DMS 273 (cell line): ENCODE measurements at regions not wholly inside any gene's neighbourhood (a gene's known extent, or its start where the extent isn't known, plus 50 kb on each side); places are given as distances from the start of the nearest gene placed in this dataset.
"Not testable (repeated sequence)": the region's sequence is repeated elsewhere in the genome, so short reads cannot be mapped to it uniquely, and the experiment has no call there.

Experiments
- DNase-seq: peaks from one replicate; lab custom pipeline; 2025; ENCODE audit not compliant: unreplicated experiment; lab: John Stamatoyannopoulos, UW

DNA sequence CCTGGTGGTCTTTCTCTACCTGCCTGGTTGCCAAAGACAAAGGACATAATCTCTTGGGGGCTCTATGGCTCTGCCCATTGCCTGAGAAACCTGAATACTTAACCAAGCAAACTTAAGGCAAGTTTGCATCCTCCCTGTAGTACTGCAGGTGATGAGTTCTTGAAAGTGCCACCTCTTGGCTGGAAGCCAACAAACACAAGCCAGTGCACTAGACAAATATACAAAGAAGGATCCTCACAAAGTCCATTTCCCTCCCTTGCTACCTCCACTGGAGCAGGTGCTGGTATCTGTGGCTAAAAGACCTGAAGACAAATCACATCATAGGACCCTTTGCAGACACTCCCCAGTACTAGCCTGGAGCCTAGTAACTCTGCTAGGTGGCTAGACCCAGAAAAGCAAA is 772.3 kb downstream of the SI start:
- DNase-seq: no peak

DNA sequence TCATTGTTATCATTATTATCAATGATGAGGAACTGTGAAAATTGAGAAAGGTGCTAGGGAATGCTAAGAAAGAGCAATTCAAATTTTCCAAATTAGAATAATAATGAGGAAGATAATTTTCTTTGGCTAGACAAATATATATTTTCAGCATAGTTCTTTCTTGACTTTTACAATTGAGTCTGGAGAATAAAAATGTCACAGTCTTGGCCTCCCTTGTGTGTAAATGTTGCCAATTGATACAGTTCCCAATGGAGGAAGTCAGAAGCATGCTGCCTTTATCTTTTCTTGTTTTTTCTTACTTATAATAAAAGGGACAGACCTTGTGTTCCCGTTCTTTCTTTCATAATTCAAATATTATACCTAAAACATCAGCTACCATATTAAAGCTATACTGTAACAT is 774.4 kb downstream of the SI start:
- no peak for DNase-seq

DNA sequence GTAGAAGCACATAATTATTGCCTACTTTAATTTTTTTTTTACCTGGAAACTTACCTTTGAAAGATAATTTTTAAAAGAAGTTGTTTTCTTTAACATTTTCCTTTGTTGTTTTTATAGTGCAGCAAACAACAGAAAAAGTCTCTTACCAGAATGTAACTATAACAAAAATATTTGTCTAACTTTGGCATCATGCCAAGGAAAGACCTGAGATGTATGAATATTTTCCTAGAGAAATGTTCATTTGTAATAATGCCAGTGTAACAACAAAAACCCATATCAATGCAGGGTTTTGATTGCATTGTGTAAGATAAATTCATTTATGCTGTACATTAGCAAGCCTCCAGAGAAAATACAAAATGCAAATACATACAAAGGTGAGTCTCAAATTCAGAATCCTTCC is 775.7 kb downstream of the SI start:
- DNase-seq: peak; percentile 11

GRCh38 chr3:164291486-164291885 is 786.8 kb downstream of the SI start:
- DNase-seq: not testable (repeated sequence)

DNA sequence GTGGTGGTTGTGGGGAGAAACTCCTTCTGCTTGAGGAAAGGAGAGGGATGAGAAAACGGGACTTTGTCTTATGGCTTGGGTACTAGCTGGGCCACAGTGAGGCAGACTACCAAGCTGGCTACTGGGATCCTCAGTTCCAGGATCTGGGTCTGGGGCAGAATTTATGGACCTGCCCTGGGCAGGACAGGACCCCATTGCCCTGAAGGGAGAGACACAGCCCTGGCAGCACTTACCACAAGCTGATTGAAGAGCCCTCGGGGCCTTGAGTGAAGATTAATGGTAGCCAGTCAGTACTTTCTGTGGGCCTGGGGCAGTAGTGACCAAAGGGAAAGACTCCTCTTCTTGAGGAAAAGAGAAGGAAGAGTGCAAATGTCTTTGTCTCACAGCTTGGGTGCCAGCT is 799.7 kb downstream of the SI start:
- no peak for DNase-seq

DNA sequence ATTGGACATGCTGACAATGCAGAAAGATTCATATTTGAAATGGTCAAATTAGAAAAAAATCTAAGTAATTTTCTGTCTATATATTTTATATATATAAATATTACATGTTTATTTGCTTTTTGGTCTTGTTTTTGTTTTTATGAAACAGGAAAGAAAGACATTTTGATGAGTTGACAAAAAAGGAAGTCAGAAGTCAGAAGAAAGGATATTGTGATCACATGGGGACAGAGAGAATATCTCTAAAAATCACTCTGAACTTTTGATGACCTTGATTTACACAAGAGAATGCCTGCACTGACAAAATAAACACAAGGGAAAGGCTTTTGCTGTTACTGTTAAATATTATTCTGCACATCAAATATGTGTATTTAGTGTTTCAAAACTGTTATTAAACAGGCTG is 811.2 kb downstream of the SI start:
- DNase-seq: no peak

GRCh38 chr3:164250923-164251322 is 827.4 kb downstream of the SI start:
- DNase-seq: no peak

DNA sequence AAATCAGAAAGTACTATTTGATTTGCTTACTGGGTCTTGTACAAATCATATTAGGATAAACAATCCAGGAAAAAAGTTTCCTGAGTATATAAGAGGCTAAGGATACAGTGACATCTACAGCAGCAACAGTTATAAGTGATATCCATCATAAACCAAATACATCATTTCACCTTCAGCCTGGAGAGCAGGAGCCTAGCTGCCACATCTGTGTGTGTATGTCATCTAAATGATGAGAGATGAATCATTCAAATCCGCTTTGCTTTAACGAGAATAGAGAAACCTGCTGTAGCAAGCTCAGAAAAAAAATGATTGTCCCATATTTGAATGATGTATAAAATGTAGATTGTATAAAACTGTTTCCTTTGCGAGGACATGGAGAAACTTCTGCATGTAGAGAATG is 841.4 kb downstream of the SI start:
- no peak for DNase-seq

- no peak for DNase-seq
Observed at GRCh38 chr3:164235289-164236028, 842.8 kb downstream of the SI start.

- DNase-seq: no peak
Observed at GRCh38 chr3:164233951-164234350, 844.3 kb downstream of the SI start.

- DNase-seq: no peak
Observed at GRCh38 chr3:164231718-164232117, 846.6 kb downstream of the SI start.

- DNase-seq: no peak
Observed at GRCh38 chr3:164230385-164231094, 847.8 kb downstream of the SI start.

DNA sequence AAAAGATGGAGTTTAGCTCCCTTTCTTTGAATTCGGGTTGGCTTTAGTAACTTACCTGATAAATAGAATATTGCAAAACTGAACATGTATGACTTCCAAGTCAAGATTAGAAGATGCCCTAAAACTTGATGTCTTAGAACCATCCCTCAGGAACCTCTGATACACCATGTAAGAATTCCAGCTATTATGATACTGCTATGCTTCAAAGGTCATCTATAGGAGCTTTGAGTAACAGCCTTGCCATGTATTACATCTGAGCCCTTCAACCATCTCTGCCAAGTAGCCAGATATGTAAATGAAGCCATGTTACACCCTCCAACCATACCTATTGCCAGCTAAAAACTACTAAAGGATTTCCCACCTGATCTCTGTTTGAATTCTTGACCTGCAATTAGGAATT is 854.2 kb downstream of the SI start:
- DNase-seq: no peak

- peak; percentile 52 for DNase-seq
Observed at GRCh38 chr3:164222197-164222596, 856.1 kb downstream of the SI start.

DNA sequence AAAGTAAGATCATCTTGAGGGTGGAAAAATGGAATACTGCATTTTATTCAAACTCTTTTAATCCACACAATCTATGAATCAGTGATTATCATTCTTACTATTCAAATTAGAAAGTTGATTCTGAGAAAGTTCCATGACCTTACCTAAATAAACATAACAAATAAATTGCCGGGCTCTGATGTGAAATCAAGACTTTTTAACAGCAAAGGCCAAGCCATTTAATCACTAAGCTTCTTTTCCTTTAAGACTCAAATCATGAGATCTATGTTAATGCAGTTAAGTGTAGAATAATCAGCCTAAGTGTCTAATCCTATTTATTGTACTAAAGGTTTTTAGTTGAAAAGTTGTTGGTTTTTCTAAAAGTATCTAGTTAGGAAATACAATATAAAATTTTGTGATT is 857.0 kb downstream of the SI start:
- no peak for DNase-seq

- DNase-seq: no peak
Observed at GRCh38 chr3:164209363-164209762, 868.9 kb downstream of the SI start.

GRCh38 chr3:164208821-164209220 is 869.5 kb downstream of the SI start:
- DNase-seq: peak; percentile 6

GRCh38 chr3:164208048-164208447 is 870.2 kb downstream of the SI start:
- no peak for DNase-seq

DNA sequence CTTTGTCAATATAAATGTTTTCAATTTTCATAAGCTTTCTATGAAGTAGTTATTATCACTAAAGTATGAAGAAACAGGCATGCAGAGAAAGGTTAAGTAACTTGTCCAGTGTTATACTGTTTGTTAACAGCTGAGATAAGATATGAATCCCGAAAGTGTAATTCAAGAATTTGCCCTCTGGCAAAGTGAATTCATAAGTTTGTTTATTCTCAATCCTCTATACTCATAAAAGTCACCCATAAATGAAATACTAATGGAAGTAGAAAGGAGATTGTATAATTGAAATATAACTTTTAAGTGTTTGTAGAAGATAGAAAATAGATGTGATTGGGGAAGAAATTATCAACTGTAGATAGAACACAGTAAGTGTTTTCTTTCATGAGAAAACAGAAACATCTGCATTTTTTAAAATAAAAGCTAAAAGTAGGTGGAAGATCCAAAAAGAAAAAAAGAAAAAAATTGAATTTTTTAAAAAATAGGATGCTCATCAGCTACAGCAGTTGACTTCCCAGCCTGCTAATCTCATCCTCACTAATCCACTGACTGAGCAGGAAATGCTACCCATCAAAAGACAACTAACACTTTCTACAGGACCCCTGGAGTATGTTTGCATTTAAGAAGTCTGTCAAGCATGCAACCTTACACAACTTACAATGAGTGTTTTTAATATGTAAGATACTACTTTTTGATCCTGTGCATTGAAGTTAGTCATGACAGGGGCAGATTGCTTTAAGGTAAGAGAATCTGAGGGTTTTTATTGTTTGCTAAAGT is 878.1 kb downstream of the SI start:
- no peak for DNase-seq

DNA sequence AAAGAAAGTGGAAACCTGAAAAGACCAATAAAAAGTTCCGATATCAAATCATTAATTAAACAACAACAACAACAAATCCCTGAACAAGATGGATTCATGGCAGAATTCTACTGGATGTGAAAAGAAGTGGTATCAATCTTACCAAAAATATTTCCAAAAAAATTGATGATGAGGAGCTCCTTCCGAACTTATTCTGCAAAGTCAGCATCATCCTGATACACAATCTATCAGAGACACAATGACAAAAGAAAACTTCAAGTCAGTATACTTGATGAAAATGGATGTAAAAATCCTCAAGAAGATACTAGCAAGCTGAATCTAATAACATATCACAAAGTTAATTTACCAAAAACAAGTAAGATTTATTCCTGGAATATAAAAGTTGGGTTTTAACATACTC is 881.8 kb downstream of the SI start:
- DNase-seq: no peak

DNA sequence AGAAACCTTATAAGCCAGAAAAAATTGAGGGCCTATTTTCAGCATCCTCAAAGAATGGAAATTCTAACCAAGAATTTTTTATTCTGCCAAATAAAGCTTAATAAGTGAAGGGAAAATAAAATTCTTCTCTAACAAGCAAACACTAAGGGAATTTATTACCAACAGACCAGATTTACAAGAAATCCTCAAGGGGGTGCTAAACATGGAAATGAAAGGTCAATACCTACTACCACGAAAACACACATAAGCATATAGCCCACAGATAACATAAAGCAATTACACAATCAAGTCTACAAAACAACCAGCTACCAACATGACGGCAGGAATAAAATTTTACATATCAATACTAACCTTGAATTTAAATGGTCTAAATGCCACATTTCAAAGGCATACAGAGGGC is 883.5 kb downstream of the SI start:
- DNase-seq: peak; percentile 9

DNA sequence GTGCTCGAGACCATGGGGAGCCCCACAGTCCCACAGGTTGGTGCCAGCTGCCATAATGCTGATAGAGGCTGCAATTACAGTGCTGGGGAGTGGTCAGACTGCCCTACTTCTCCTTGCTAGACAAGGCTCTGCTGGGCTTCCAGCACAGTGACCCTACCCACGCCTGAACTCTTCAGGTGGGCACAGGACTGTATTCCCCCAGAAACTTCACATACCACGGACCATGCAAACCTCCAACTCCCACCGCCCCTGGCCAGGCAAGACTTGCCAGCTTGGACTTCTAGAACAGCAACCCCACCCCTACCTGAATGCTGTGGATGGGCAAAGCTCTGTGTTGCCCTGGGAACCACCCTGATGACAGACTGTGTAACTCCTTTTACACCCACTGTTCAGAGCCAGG is 885.3 kb downstream of the SI start:
- DNase-seq: no peak
